GM19328 (cell line): ENCODE measurements at regions not wholly inside any gene's neighbourhood (a gene's known extent, or its start where the extent isn't known, plus 50 kb on each side); places are given as distances from the start of the nearest gene placed in this dataset.

ENCODE experiments used
- ATAC-seq: cut with Tn5 transposase; IDR thresholded peaks from one replicate; pipeline ENCODE4 v1.9.1; 2021; ENCODE audit warnings: mild to moderate bottlenecking, moderate library complexity; ENCODE audit not compliant: unreplicated experiment

- no peak for ATAC-seq
Measured at GRCh38 chr9:2307480-2307879, 292.3 kb downstream of the SMARCA2 start.

GRCh38 chr9:2311920-2312319, 296.8 kb downstream of the SMARCA2 start:
- ATAC-seq = no peak

GRCh38 chr9:2313512-2313911, 298.4 kb downstream of the SMARCA2 start:
- no peak for ATAC-seq

- ATAC-seq = no peak
Measured at GRCh38 chr9:2317591-2317990, 302.4 kb downstream of the SMARCA2 start.

GRCh38 chr9:2319421-2319820, 302.2 kb upstream of the VLDLR start:
- ATAC-seq = no peak

- ATAC-seq = no peak
Measured at GRCh38 chr9:2320114-2320513, 301.5 kb upstream of the VLDLR start.

GRCh38 chr9:2320632-2321031, 301.0 kb upstream of the VLDLR start:
- no peak for ATAC-seq

GRCh38 chr9:2321523-2322148, 300.0 kb upstream of the VLDLR start:
- no peak for ATAC-seq

GRCh38 chr9:2324742-2325141, 296.8 kb upstream of the VLDLR start:
- no peak for ATAC-seq

GRCh38 chr9:2332663-2333062, 288.9 kb upstream of the VLDLR start:
- no peak for ATAC-seq

- no peak for ATAC-seq
Measured at GRCh38 chr9:2335260-2335659, 286.3 kb upstream of the VLDLR start.

GRCh38 chr9:2336055-2336454, 285.5 kb upstream of the VLDLR start:
- ATAC-seq = no peak

- ATAC-seq = no peak
Measured at GRCh38 chr9:2337131-2337530, 284.5 kb upstream of the VLDLR start.

- no peak for ATAC-seq
Measured at GRCh38 chr9:2337627-2338026, 284.0 kb upstream of the VLDLR start.

GRCh38 chr9:2338777-2339365, 282.7 kb upstream of the VLDLR start:
- no peak for ATAC-seq

- no peak for ATAC-seq
Measured at GRCh38 chr9:2339416-2339815, 282.2 kb upstream of the VLDLR start.

GRCh38 chr9:2340046-2340760, 281.4 kb upstream of the VLDLR start:
- no peak for ATAC-seq

- ATAC-seq = no peak
Measured at GRCh38 chr9:2341126-2341525, 280.5 kb upstream of the VLDLR start.

- no peak for ATAC-seq
Measured at GRCh38 chr9:2341956-2342355, 279.6 kb upstream of the VLDLR start.

GRCh38 chr9:2343756-2344155, 277.8 kb upstream of the VLDLR start:
- no peak for ATAC-seq

GRCh38 chr9:2344436-2344835, 277.2 kb upstream of the VLDLR start:
- no peak for ATAC-seq

- no peak for ATAC-seq
Measured at GRCh38 chr9:2345013-2345412, 276.6 kb upstream of the VLDLR start.
